NCI-H2029 treated with DMSO at 0.1 percent for 48 hours (cell line): ENCODE measurements at regions not wholly inside any gene's neighbourhood (a gene's known extent, or its start where the extent isn't known, plus 50 kb on each side); places are given as distances from the start of the nearest gene placed in this dataset.
"Not testable (repeated sequence)": the region's sequence is repeated elsewhere in the genome, so short reads cannot be mapped to it uniquely, and the experiment has no call there.

Source experiments
- DNase-seq: peaks from one replicate; lab custom pipeline; 2025; lab: John Stamatoyannopoulos, UW

GRCh38 chr2:239648607-239649006 is 247.8 kb upstream of the HDAC4 start:
- DNase-seq, result no peak

- no peak for DNase-seq
Measured at GRCh38 chr2:239647052-239647819, 246.4 kb upstream of the HDAC4 start.

GRCh38 chr2:239646184-239646583 is 245.4 kb upstream of the HDAC4 start:
- no peak for DNase-seq

- not testable (repeated sequence) for DNase-seq
Measured at GRCh38 chr2:239644594-239644993, 243.8 kb upstream of the HDAC4 start.

- no peak for DNase-seq
Measured at GRCh38 chr2:239644011-239644410, 243.2 kb upstream of the HDAC4 start.

- no peak for DNase-seq
Measured at GRCh38 chr2:239642406-239643004, 241.7 kb upstream of the HDAC4 start.

- not testable (repeated sequence) for DNase-seq
Measured at GRCh38 chr2:239641904-239642303, 241.1 kb upstream of the HDAC4 start.

- DNase-seq, result no peak
Measured at GRCh38 chr2:239640676-239641578, 240.1 kb upstream of the HDAC4 start.

- no peak for DNase-seq
Measured at GRCh38 chr2:239640210-239640609, 239.4 kb upstream of the HDAC4 start.

- no peak for DNase-seq
Measured at GRCh38 chr2:239639421-239640185, 238.8 kb upstream of the HDAC4 start.

- DNase-seq, result no peak
Measured at GRCh38 chr2:239638376-239638775, 237.6 kb upstream of the HDAC4 start.

- DNase-seq, result no peak
Measured at GRCh38 chr2:239636808-239637207, 236.0 kb upstream of the HDAC4 start.

- DNase-seq, result no peak
Measured at GRCh38 chr2:239634769-239635168, 233.9 kb upstream of the HDAC4 start.

- no peak for DNase-seq
Measured at GRCh38 chr2:239630618-239631286, 229.9 kb upstream of the HDAC4 start.

GRCh38 chr2:239629926-239630617 is 229.3 kb upstream of the HDAC4 start:
- no peak for DNase-seq

GRCh38 chr2:239626961-239627592 is 226.3 kb upstream of the HDAC4 start:
- no peak for DNase-seq

GRCh38 chr2:239625971-239626734 is 225.3 kb upstream of the HDAC4 start:
- DNase-seq, result no peak

- no peak for DNase-seq
Measured at GRCh38 chr2:239625156-239625845, 224.5 kb upstream of the HDAC4 start.

- no peak for DNase-seq
Measured at GRCh38 chr2:239621611-239622010, 220.8 kb upstream of the HDAC4 start.
